ENCODE measurements at regions not wholly inside any gene's neighbourhood (a gene's known extent, or its start where the extent isn't known, plus 50 kb on each side); places are given as distances from the start of the nearest gene placed in this dataset.

GRCh38 chr1:63147783-63148182, 174.6 kb upstream of the FOXD3 start:
- no peak for DNase-seq (ENCODE audit: low read depth)
- no peak overlapping the region for H3K4me3 ChIP-seq (ENCODE audit: low read depth, low read length)
- no peak for TF ChIP-seq CTCF (IDR thresholded peaks at IDR 0.05; ENCODE audit: insufficient read depth, low read depth, low read length, missing control alignments)

- DNase-seq (ENCODE audit: low read depth): peak; percentile 48
- TF ChIP-seq CTCF (IDR thresholded peaks at IDR 0.05; ENCODE audit: insufficient read depth, low read depth, low read length, missing control alignments): peak; percentile 67
- no peak overlapping the region for H3K4me3 ChIP-seq (ENCODE audit: low read depth, low read length)
These were observed 173.3 kb upstream of the FOXD3 start for GRCh38 chr1:63148825-63149645.

- TF ChIP-seq CTCF (IDR thresholded peaks at IDR 0.05; ENCODE audit: insufficient read depth, low read depth, low read length, missing control alignments): no peak
- no peak for DNase-seq (ENCODE audit: low read depth)
These were observed 169.8 kb upstream of the FOXD3 start for GRCh38 chr1:63152572-63152971.

GRCh38 chr1:63155437-63155836, 166.9 kb upstream of the FOXD3 start:
- DNase-seq (ENCODE audit: low read depth): no peak
- H3K4me3 ChIP-seq (ENCODE audit: low read depth, low read length): no peak overlapping the region

More at GRCh38 chr1:63152572-63152971, 169.8 kb upstream of the FOXD3 start:
- H3K4me3 ChIP-seq (ENCODE audit: low read depth, low read length): no peak overlapping the region

GRCh38 chr1:63157085-63157484, 165.3 kb upstream of the FOXD3 start:
- no peak for TF ChIP-seq CTCF (IDR thresholded peaks at IDR 0.05; ENCODE audit: insufficient read depth, low read depth, low read length, missing control alignments)
- no peak for DNase-seq (ENCODE audit: low read depth)
- H3K4me3 ChIP-seq (ENCODE audit: low read depth, low read length): no peak overlapping the region

More at GRCh38 chr1:63155437-63155836, 166.9 kb upstream of the FOXD3 start:
- no peak for TF ChIP-seq CTCF (IDR thresholded peaks at IDR 0.05; ENCODE audit: insufficient read depth, low read depth, low read length, missing control alignments)

- no peak for DNase-seq (ENCODE audit: low read depth)
- no peak overlapping the region for H3K4me3 ChIP-seq (ENCODE audit: low read depth, low read length)
- no peak for TF ChIP-seq CTCF (IDR thresholded peaks at IDR 0.05; ENCODE audit: insufficient read depth, low read depth, low read length, missing control alignments)
These were observed 153.3 kb upstream of the FOXD3 start for GRCh38 chr1:63169057-63169456.

- no peak for TF ChIP-seq CTCF (IDR thresholded peaks at IDR 0.05; ENCODE audit: insufficient read depth, low read depth, low read length, missing control alignments)
- H3K4me3 ChIP-seq (ENCODE audit: low read depth, low read length): no peak overlapping the region
- no peak for DNase-seq (ENCODE audit: low read depth)
These were observed 149.2 kb upstream of the FOXD3 start for GRCh38 chr1:63173161-63173560.

All from GM12865 (cell line).